ENCODE measurements at regions not wholly inside any gene's neighbourhood (a gene's known extent, or its start where the extent isn't known, plus 50 kb on each side); places are given as distances from the start of the nearest gene placed in this dataset.

- TF ChIP-seq CTCF (IDR thresholded peaks at IDR 0.05) (no peak), POLR2A (IDR thresholded peaks at IDR 0.05) (no peak)
These were observed 378.6 kb downstream of the NSUN3 start for GRCh38 chr3:94441494-94441847.
